ENCODE measurements at regions not wholly inside any gene's neighbourhood (a gene's known extent, or its start where the extent isn't known, plus 50 kb on each side); places are given as distances from the start of the nearest gene placed in this dataset.

GRCh38 chr3:106167728-106168127, 298.9 kb upstream of the CBLB start:
- TF ChIP-seq CTCF (conservative IDR thresholded peaks at IDR 0.05 in 1 of 2, IDR thresholded peaks at IDR 0.05 in 1 of 2; ENCODE audit: extremely low read depth in 1 of 2, insufficient read depth in 1 of 2, low read depth in 1 of 2, low read length in 2 of 2) (no peak), EZH2 (IDR thresholded peaks at IDR 0.05; ENCODE audit: borderline replicate concordance, low read length) (no peak)

All from mammary epithelial cell (primary cell).